ENCODE measurements at regions not wholly inside any gene's neighbourhood (a gene's known extent, or its start where the extent isn't known, plus 50 kb on each side); places are given as distances from the start of the nearest gene placed in this dataset.

DNA sequence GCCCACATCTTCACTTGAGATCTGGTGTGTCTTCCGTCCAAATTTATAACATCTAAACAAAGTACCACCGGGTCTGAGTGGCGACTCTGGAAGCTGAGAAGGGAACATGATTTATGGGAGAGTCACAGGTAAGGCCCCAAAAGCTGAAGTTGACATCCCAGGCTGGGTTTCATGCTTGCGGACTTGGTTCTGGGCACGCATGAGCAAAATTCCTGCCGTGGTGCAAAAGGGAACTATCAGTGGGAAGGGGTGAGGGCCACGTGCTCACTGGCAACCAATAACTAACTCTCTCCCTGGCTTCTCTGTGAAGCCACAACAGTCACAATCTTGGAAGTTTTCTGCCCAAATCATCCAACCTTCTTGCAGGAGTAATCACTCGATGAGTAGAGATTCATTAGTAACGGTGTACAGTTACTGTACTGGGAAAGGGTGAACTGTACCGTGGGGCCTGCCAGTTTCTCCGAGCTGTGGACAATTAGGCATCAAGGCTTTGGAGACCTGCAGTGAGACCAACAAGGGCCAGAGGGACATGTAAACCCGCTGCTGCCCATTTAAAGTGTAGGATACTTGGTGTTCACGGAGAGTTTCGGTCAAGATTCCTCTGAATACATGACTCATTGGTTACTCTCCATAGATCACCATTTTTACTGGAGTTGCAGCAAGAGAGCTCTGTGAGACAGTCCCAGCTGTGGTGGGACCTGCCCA is 69.4 kb upstream of the ASB18 start:
- H3K79me2 ChIP-seq (replicated peaks; ENCODE audit: insufficient read depth, low read length): no peaks in the 10 kb centered on the region
- no peaks in the 10 kb centered on the region for H3F3A ChIP-seq (ENCODE audit: insufficient read depth, low read length, poor library complexity, severe bottlenecking)
- no peaks in the 10 kb centered on the region for H4K20me1 ChIP-seq (ENCODE audit: insufficient read depth)
- TF ChIP-seq EZH2 (IDR thresholded peaks at IDR 0.05; ENCODE audit: borderline replicate concordance, insufficient read depth, low read length, poor library complexity, severe bottlenecking) (no peak), SMC3 (conservative IDR thresholded peaks at IDR 0.05; ENCODE audit: poor library complexity) (no peak), MXI1 (conservative IDR thresholded peaks at IDR 0.05; ENCODE audit: poor library complexity, severe bottlenecking) (no peak), TAF1 (IDR thresholded peaks at IDR 0.05; ENCODE audit: low read depth) (no peak), RAD21 (conservative IDR thresholded peaks at IDR 0.05) (no peak), POLR2AphosphoS5 (IDR thresholded peaks at IDR 0.05) (no peak), EP300 (conservative IDR thresholded peaks at IDR 0.05; ENCODE audit: poor library complexity, severe bottlenecking) (no peak)
- TF ChIP-seq, protein P1, sequence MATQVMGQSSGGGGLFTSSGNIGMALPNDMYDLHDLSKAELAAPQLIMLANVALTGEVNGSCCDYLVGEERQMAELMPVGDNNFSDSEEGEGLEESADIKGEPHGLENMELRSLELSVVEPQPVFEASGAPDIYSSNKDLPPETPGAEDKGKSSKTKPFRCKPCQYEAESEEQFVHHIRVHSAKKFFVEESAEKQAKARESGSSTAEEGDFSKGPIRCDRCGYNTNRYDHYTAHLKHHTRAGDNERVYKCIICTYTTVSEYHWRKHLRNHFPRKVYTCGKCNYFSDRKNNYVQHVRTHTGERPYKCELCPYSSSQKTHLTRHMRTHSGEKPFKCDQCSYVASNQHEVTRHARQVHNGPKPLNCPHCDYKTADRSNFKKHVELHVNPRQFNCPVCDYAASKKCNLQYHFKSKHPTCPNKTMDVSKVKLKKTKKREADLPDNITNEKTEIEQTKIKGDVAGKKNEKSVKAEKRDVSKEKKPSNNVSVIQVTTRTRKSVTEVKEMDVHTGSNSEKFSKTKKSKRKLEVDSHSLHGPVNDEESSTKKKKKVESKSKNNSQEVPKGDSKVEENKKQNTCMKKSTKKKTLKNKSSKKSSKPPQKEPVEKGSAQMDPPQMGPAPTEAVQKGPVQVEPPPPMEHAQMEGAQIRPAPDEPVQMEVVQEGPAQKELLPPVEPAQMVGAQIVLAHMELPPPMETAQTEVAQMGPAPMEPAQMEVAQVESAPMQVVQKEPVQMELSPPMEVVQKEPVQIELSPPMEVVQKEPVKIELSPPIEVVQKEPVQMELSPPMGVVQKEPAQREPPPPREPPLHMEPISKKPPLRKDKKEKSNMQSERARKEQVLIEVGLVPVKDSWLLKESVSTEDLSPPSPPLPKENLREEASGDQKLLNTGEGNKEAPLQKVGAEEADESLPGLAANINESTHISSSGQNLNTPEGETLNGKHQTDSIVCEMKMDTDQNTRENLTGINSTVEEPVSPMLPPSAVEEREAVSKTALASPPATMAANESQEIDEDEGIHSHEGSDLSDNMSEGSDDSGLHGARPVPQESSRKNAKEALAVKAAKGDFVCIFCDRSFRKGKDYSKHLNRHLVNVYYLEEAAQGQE (IDR thresholded peaks at IDR 0.05; ENCODE audit: borderline replicate concordance): no peak
- TF ChIP-seq, protein P2, sequence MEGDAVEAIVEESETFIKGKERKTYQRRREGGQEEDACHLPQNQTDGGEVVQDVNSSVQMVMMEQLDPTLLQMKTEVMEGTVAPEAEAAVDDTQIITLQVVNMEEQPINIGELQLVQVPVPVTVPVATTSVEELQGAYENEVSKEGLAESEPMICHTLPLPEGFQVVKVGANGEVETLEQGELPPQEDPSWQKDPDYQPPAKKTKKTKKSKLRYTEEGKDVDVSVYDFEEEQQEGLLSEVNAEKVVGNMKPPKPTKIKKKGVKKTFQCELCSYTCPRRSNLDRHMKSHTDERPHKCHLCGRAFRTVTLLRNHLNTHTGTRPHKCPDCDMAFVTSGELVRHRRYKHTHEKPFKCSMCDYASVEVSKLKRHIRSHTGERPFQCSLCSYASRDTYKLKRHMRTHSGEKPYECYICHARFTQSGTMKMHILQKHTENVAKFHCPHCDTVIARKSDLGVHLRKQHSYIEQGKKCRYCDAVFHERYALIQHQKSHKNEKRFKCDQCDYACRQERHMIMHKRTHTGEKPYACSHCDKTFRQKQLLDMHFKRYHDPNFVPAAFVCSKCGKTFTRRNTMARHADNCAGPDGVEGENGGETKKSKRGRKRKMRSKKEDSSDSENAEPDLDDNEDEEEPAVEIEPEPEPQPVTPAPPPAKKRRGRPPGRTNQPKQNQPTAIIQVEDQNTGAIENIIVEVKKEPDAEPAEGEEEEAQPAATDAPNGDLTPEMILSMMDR (IDR thresholded peaks at IDR 0.05; ENCODE audit: poor library complexity, severe bottlenecking): no peak
- H3K9me3 ChIP-seq (ENCODE audit: low read length): no peaks in the 10 kb centered on the region
- H3K9me2 ChIP-seq (ENCODE audit: insufficient read depth, low read length): no peaks in the 10 kb centered on the region
- H3K36me3 ChIP-seq (ENCODE audit: insufficient read depth, low read length): no peaks in the 10 kb centered on the region
- H3K4me2 ChIP-seq (ENCODE audit: low read length): no peak overlapping the region
- H2AFZ ChIP-seq (ENCODE audit: low read depth, low read length): no peak overlapping the region
- no peak overlapping the region for H3K4me3 ChIP-seq (ENCODE audit: low read length)
- no peaks in the 10 kb centered on the region for H3K27me3 ChIP-seq (ENCODE audit: insufficient read depth, low read depth, low read length)
- H3K9ac ChIP-seq (ENCODE audit: low read length): no peak overlapping the region
- no peak overlapping the region for H3K27ac ChIP-seq (ENCODE audit: low read length)

DNA sequence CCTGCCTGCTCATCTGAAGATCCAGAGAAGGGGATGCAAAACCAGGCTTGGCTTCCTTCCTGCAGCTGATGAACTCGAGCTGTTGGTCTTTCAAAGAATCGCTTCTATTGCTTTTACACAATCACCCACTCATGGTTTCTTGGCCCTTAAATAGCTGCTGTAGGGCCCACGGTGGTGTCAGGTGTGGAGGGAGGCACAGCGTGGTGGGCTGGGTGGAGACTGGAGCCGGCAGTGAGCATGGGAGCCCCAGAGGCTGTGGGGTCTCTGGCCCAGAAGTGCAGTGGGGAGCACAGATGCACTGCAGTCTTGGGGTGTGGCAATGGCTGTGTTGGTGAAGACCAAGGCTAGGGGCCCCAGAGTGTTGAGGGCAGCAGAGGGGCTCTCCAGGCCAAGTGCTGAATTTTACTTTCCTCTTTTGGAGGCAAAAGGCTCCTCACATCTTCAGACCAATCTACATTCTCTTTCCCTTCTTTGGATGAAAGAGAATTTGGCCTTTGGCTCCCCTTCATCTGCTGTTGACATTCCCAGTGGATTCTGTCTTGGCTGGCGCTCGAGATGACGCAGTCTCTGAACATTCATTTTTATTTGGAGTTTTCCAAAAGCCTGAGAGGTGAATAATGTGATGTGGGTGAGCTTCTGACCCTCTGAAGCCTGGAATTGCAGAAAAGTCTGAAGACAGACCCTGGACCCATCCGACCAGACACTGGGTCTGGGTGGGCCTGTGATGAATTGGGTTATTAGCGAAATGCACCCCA is 70.1 kb upstream of the ASB18 start:
- no peaks in the 10 kb centered on the region for H3K9me3 ChIP-seq (ENCODE audit: low read length)
- H3K36me3 ChIP-seq (ENCODE audit: insufficient read depth, low read length): no peaks in the 10 kb centered on the region
- no peaks in the 10 kb centered on the region for H3F3A ChIP-seq (ENCODE audit: insufficient read depth, low read length, poor library complexity, severe bottlenecking)
- no peak overlapping the region for H3K27ac ChIP-seq (ENCODE audit: low read length)
- H3K9ac ChIP-seq (ENCODE audit: low read length): no peak overlapping the region
- no peak for TF ChIP-seq EZH2 (IDR thresholded peaks at IDR 0.05; ENCODE audit: borderline replicate concordance, insufficient read depth, low read length, poor library complexity, severe bottlenecking)
- TF ChIP-seq MXI1 (conservative IDR thresholded peaks at IDR 0.05; ENCODE audit: poor library complexity, severe bottlenecking): no peak
- TF ChIP-seq, protein P2 (IDR thresholded peaks at IDR 0.05; ENCODE audit: poor library complexity, severe bottlenecking): no peak
- TF ChIP-seq POLR2AphosphoS5 (IDR thresholded peaks at IDR 0.05): no peak
- TF ChIP-seq RAD21 (conservative IDR thresholded peaks at IDR 0.05): no peak
- TF ChIP-seq SMC3 (conservative IDR thresholded peaks at IDR 0.05; ENCODE audit: poor library complexity): no peak
- TF ChIP-seq TAF1 (IDR thresholded peaks at IDR 0.05; ENCODE audit: low read depth): no peak
- TF ChIP-seq, protein P1 (IDR thresholded peaks at IDR 0.05; ENCODE audit: borderline replicate concordance): no peak
- no peak for TF ChIP-seq EP300 (conservative IDR thresholded peaks at IDR 0.05; ENCODE audit: poor library complexity, severe bottlenecking)
- H2AFZ ChIP-seq (ENCODE audit: low read depth, low read length): no peak overlapping the region
- H3K9me2 ChIP-seq (ENCODE audit: insufficient read depth, low read length): no peaks in the 10 kb centered on the region
- no peak overlapping the region for H3K4me3 ChIP-seq (ENCODE audit: low read length)
- H3K79me2 ChIP-seq (replicated peaks; ENCODE audit: insufficient read depth, low read length): no peaks in the 10 kb centered on the region
- no peaks in the 10 kb centered on the region for H4K20me1 ChIP-seq (ENCODE audit: insufficient read depth)
- H3K4me2 ChIP-seq (ENCODE audit: low read length): no peak overlapping the region
- no peaks in the 10 kb centered on the region for H3K27me3 ChIP-seq (ENCODE audit: insufficient read depth, low read depth, low read length)

All from neural cell (in vitro differentiated cells).